ENCODE measurements at regions not wholly inside any gene's neighbourhood (a gene's known extent, or its start where the extent isn't known, plus 50 kb on each side); places are given as distances from the start of the nearest gene placed in this dataset.

DNA sequence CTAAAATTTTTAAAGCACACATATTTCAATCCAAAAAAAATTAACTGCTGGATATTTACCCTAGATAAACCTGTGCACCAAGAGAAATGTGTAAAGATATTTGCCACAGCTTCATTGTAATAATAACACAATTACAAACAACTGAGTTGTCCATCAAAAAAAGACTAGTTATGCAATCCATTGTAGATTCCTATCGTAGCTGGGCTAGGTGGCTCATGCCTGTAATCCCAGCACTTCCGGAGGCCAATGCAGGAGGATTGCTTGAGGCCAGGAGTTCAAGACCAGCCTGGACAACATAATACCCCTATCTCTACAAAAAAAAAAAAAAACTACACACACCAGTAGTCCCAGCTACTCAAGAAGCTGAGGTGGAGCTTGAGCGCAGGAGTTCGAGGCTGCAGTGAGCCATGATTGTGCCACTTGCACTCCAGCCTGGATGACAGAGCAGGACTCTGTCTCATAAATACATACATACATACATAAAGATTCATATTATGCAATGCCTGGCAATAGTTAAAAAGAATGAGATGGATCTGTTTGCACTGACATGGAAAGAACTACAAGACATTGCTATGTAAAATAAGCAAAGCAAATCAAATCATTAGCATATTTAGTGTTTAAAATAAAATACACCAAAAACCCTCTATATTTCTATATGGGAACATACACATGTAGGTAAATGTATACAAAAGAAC, 56.5 kb upstream of the CCDC28A start:
- DNase-seq, result no peak

DNA sequence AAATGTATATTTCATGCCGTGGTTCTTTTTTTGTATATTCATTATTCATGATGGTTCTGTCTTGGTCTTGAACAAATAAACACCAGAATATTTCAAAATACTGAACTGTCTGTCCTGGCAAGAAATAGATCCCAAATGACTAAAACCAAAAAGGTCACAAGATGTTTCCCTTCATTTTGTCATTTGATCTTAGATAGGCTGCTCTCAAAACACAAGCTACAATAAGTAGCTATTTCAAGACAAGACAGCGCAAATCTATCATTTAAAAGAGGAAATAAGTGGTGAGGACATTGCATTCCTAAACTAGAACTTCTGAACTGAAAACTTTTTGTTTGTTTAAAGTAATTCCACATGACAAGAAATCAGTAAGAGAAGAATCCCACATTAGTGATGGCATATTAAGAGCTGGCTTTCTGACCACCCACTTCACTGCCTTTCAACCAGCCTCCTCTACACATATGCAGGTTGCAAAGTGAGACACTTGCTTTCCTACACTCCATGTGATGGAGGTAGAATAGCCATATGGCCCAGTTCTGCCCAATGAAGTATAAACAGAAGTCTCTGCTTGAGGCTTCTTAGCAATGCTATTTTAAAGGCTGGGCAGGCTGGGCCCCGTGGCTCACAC, 54.4 kb upstream of the CCDC28A start:
- DNase-seq, result no peak

DNA sequence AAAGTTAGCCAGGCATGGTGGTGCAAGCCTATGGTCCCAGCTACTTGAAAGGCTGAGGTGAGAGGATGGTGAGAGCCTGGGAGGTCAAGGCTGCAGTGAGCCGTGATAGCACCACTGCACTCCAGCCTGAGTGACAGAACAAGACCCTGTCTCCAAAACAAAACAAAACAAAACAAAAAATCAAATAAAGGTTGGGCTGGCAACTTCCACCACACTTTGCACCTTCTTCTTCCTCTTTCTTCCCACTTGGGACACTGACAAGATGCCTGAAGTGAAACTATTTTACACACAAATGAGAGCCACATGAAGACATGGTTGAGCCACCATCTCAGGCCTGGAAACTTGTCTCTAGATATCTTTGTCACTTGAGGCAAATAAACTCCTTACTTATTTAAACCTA, 53.8 kb upstream of the CCDC28A start:
- no peak for DNase-seq

DNA sequence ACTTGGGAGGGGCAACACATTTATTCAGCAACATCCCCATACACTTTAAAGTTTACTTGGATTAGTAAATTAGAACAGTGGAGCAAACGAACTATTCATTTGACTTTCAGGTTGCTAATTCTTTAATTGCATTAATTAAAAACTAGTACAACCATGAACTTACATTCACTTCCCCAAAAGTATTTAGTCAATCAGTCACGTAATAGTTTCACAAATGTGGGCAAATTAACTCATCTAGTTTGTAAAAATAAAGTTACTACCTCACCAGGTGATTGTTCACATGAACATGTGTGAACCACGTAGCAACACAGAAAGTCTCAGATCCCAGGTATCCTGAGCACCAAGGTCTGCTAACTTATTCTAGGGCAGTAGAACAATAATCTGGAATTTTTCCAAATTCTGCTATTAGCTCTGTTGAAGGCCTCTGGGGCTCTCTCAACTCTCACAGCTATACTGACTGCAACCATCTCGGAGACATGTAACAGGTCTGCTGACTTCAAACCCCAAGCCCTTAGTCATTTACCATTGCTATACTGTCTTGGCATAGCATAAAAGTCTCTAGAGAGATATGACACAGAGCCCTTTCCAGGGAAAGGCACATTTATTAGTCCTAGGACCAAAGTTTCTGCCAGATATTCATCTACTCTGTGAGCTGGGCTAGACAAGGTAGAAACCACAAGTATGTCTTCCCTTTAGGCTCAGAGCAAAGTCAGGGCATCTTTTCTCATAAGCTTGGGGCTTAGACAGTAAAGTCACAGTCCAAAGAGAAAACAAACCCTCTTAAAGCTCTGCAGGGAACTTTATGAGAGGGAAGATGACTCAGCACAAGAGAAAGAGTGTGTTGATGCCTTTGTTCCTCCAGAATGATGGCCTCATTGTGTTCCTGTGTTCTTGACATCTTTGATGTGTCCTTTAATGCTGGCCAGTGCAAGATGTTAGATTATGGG, 50.9 kb upstream of the CCDC28A start:
- peak; percentile 7 for DNase-seq
